G401.6 (cell line): ENCODE measurements at regions not wholly inside any gene's neighbourhood (a gene's known extent, or its start where the extent isn't known, plus 50 kb on each side); places are given as distances from the start of the nearest gene placed in this dataset.
"Not testable (repeated sequence)": the region's sequence is repeated elsewhere in the genome, so short reads cannot be mapped to it uniquely, and the experiment has no call there.

Experiments used
- FAIRE-seq: peaks from 2 replicates; lab custom pipeline; 2012; peaks lifted over from hg19 to GRCh38; lab: Jason Lieb, UNC

DNA sequence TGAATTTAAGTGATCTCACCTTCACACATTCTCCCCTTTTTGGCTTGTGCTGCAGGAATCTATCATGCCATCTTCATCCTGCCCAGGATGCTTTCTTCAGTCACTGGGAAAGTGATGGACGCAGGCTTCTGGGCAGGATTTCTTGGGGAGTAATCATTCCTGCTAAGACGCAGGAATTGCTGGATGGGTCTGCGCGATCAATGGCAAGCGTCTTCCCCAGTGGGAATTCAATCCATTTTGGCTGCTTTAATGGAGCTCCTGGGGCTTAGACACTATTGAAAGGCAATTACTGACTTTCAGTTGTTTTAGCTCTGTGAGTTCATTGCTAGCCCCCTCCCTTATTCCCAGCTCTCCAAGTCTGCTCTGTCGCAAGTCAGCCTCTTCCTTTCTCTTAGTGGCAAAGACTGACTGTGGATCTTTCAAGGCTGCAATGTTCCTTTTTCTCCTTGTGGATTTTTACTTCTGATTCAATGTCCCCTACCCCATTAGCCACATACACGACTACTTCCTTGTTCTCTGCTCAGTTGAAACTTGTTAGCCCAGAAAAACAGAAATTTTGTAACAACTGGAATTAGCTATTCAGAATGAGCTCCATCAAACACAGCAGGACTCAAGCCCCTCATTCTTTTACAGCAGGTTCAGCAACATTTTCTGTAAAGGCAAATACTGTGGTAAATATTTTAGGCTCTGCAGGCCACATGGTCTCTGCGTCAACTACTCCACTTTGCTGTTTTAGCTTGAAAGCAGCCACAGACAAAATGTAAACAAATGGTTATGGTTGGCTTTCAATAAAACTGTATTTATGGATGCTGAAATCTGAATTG lies 154.9 kb downstream of the ASB9 start:
- FAIRE-seq: no peak

DNA sequence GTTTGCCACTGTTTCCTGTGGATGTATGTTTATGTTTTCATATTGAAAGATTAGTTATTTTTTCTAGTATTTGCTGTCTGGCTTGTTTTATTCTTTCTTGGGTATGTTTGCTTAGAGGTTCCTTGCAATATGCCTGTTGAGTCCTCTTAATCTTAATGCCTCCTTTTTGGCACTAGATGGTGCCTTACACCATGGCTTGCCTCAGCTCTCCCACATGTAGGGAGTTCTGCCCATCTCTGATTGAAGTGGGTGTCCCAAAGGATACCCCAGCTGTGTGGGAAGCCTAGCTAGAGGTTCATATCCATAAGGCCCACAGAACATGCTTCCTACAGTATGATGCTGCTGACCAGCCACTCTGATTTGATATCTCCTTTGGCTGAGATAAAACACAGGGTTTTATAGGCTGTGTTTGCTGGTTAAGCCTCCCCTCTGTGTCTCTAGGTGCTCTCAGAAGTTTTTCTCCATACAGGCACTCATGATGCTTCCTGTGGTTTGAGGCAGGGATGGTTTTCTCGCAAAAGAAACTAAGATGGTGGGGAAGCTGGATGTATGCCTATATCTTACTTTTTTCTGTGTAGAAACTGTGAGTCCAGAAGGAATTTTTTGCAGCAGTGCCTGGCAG lies 162.4 kb downstream of the ASB9 start:
- FAIRE-seq: no peak

DNA sequence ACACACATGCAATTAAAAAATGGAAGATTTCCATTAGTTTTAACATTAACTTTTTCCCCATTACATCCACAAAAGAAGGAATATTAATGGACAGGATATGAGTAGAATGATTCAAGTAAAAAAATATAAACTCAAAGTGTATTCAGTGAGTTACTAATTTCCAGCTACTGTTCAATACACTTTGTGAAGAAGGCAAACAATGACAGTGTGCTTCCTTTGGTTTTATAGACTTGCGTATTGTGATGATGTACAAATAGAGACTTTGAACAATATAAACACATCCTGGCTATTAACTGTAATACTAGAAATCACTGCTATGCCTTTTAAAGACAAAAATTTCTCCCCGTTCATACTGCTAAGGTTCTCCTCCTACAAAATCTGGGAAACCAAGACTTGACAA lies 171.4 kb downstream of the ASB9 start:
- no peak for FAIRE-seq

DNA sequence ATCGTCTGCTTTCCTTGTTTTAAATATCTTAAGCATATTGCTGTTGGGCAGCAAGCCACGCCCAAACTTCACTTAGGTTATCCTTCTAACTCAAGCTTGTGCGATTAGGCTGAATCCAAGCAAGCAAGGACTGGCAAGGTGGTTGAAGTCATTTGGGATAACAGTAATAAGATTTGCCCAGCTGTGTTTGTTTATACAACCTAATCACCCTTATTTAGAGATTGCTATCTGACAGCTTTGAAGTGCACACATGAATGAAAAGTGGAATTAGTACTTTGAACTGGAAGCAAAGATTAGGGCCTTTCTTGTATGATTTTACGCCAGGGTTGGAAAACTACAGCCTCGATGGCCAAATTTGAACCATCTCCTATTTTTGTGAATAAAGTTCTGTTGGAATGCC lies 182.1 kb downstream of the ASB9 start:
- no peak for FAIRE-seq

DNA sequence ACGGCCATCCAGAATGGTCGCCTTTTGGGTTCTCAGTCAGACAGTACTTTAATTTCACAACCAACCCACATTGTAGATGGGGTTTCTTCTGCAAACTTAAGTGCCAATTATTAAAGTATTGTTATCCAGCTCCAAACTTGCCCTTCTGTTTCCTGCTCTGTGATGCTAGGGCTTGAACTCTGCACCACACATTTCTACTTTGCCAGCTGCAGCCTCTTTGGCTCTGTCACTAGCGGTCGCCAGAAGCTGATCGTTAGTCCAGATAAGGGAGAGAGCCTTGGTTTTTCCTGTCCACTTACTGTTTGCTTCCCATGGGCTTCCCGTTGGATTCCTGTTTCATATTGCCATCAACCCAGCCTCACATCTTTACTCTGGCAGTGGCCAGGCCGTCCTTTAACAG lies 196.6 kb downstream of the ASB9 start:
- FAIRE-seq: no peak

DNA sequence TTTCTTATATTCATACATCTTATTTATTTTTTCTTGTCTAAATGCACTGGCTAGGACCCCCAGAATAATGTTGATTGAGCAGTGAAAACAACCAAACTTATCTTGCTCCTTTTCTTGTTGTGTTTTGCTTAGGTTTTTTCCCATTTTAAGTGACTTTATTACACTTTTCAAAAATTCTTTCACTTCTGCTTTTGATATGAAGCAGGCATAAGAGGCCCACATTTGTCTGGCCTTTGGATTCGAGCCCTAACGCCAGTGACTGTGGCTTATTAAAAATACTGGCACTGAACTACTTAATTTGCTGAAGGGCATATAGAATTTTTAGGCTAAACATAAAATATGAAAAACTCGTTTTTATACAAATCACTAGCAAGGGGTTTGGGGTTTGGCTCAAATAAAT lies 197.0 kb downstream of the ASB9 start:
- FAIRE-seq: no peak

DNA sequence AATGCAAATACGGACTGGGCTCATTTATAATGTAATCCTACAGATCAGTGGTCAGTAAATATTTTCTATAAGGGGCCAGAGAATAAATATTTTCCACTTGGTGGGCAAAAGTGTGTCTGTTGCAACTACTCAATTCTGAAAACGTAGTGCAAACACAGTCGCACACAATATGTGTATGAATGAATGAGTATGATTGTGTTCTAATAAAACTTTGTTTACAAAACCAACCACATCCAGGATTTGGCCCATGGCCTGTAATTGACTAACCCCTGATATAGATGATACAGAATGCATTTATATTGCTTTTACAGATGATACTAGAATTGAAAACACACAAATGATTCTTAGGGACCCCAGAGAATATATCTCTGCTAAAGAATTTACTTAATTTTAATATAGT lies 197.6 kb downstream of the ASB9 start:
- no peak for FAIRE-seq

DNA sequence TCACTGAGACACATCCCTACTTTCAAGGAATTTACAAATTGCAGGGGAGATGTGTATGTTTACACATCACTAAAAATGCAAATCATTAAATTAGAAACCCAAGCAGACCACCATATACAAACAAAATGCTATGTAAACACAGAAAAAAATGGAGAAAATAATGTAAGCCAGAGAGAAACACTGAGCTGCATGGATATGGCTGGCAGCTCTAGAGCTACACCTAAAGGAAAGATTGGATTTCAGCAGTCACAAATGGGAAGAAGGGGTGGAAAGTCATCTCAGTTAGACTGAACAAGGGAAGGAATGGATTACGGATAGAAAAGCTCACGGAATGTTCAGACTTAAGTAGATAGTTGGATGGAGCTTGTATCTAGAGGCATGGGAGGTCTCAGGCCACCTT lies 186.3 kb downstream of the MOSPD2 start:
- no peak for FAIRE-seq

DNA sequence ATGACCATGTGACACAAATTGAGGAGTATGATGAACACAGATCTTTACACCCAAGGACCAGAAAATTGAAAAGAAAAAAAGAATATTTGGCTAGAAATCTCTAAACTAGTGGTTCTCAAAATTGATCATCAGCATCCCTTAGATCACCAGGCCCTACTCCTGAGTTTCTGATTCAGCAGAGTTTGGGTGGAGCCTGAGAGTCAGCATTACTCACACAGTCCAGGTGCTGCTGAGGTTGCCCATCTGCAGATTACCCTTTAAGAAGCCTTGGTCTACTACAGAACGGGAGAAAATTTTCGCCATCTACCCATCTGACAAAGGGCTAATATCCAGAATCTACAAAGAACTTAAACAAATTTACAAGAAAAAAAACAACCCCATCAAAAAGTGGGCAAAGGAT lies 182.8 kb downstream of the MOSPD2 start:
- FAIRE-seq: no peak

DNA sequence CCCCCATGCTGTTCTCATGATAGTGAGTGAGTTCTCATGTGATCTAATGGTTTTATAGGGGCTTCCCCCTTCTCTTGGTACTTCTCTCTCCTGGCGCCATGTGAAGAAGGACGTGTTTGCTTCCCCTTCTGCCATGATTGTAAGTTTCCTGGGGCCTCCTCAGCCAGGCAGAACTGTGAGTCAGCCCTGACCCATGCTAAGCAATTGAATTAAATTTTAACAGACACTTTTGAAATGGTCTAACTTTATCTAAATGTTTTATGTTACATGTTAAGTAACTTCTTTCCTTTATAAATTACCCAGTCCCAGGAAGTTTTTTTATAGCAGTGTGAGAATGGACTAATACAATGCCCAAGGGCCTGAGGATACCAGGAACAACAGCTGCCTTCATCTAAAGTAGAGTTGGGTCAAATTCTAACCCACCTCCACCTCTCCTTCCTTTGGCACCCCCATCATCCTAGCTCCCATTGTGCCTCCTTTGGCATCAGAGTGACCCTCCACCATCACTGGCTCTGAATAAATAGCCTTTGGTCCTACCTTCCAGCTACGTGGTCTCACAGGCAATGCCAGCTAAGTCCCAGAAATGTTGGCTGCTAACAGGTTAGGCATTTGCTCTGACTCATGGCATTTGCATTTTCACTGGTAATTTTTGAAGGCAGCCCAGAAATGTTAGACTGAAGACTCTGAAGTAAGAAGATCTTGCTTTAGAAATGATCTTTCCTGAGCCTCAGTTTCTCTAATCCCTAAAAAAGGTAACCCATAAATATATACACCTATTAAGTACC lies 182.1 kb downstream of the MOSPD2 start:
- FAIRE-seq: no peak

DNA sequence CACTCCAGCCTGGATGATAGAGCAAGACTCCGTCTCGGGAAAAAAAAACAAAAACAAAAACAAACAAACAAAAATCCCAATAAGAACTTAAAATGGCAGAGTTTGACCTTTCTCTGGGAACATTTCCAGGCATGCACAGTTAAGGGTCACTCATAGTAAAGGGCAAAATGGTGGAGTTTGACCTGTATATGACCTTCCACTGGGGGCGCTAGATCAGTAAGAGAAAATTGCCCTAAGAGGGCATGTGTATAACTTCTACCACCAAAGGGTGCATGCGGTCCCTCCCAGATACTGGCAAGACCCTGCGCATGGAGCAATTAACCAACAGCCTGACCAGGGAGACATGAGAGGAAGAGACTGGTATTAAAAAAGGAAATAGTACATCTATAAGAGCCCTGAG lies 177.2 kb downstream of the MOSPD2 start:
- FAIRE-seq: no peak

DNA sequence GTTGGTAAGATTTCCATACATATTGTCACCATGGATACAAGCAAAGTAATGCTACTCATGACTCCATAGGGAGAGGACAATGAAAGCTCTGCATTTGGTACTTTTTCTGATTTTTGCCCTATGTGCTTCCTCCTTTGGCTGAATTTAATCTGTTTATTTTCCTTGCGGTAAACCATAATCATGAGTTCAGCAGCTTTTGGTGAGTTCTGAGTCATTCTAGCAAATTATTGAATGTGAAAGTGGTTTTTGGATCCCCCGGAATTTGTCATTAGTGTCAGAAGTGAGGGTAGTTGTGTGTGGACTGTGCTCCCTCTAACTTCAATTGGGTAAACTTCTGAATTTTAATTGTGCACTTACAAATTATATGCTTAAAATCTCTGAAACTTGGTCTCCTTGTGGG lies 170.3 kb downstream of the MOSPD2 start:
- no peak for FAIRE-seq

DNA sequence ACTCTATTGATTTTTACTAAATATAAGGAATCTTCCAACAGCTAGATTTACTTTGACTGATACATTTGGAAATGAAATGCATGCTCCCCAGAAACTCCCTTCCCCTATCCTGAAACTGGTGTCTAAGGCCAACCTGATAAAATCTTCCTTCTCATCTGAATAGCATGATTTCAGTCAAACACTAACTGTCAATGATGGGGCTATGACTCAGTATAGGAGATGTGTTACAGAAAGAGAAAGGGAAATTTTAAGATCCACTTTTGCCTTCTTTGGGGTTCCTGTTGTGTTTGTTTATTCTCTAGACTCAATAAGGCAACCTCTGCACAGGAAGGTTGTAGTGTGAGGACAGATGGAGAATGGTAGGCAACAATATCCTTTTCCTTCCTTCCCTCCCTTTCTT lies 160.7 kb downstream of the MOSPD2 start:
- no peak for FAIRE-seq

DNA sequence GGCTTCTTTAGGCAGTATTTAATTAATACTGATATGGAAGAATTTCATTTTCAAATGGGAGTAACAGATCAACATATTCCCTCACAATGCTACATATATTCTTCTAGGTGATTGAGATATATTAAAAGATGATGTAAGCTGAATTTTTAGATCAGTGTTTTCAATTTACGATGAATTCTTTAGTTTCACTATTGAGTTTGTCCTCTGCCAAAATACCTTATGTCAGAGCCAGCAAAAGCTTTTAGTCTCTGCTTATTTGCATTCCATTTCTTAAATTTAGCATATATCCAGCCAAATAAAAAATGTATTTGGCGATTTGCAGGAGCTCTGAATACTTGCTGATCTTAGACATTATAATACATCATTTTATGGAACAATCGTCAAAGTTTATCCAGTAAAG lies 144.3 kb downstream of the MOSPD2 start:
- no peak for FAIRE-seq

DNA sequence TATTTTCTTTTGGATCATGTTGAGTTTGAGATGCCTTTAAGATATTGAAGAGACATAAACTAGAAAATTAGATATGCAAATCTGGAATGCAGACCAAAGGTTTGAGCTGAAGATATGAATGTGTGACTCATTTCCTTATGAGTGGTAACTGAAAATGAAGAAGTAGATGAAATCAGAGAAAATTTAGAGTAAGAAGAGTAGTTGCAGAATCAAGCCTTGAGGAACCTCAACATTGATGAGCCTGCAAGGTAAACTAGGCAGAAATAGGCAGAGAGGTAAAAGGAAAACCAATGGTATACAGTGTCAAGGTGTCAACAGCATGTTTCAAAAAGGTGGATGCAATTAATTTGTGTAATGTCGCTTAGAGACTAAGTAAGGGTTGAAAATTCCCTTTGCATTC lies 142.8 kb downstream of the MOSPD2 start:
- no peak for FAIRE-seq

DNA sequence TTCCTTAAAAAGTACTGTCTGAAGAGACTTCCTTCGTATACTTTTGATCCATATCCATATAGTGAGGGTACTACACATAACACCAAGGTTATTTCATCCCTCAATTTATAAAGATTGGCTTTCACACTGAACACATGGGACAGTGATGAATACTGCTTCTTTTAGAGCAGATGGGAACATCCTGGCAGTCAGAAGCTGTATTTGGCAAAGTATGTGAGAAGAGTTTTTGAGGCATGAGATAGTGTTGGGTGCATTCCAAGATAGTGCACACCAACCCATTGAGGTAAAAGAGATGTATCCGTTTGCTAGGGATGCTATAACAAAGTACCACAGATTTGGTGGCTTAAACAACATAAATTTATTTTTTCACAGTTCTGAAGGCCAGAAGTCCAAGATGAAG lies 141.1 kb downstream of the MOSPD2 start:
- FAIRE-seq: no peak

DNA sequence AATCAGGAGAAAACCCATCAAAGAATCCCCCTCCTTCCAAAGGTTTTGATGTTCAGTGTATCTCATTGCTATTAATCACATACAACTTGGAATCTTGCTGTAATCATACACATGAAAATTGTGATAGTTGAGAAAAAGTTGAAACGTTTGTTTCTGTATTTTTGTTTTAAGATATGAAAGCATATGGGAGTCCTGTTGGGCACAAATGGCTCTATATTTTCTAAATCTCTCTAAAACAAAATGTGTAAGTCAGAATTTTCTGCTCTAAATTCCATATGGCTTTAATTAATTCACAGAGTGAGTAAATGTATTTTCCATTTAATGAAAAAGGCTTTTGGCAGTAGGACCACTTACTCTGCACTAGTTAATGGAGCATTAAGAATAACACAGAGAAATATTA lies 140.2 kb downstream of the MOSPD2 start:
- FAIRE-seq: no peak

DNA sequence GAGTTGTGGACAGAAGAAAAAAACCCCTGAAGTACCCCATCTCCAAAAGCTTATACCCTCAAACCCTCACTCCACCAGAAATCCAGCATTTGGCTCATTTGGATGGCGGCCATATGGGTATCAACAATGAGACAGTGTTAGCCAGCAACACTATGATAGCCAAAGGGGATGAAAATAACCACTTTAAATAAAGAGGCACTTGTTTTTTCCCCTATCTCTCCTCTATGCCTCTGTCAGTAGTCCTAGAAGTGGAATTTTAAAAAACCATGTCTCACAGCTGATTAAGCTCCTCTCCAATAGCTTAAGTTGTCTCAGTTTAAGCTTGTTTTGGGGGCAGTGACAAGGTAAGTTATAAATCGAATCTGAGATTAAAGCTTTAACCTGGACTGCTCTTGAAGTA lies 124.0 kb downstream of the MOSPD2 start:
- FAIRE-seq: no peak

DNA sequence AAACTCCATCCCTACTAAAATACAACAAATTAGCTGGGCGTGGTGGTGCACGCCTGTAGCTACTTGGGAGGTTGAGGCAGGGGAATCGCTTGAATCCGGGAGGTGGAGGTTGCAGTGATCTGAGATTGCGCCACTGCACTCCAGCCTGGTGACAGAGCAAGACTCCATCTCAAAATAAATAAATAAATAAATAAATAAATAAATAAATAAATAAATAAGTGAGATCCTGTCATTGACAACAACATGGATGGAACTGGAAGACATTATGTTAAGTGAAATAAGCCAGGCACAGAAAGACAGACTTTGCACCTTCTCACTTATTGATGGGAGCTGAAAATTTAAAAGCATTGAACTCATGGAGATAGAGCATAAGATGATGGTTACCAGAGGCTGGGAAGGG lies 111.2 kb downstream of the MOSPD2 start:
- FAIRE-seq: not testable (repeated sequence)
